Medulla oblongata (tissue), 1 donor: ENCODE measurements at regions not wholly inside any gene's neighbourhood (a gene's known extent, or its start where the extent isn't known, plus 50 kb on each side); places are given as distances from the start of the nearest gene placed in this dataset.
A peak's percentile ranks its signal among the peaks of the same experiment; 100 is the strongest.

ENCODE experiments used
- DNase-seq: peaks from one replicate; pipeline ENCODE4 v3.0.0-alpha.2; 2015; ENCODE audit errors: extremely low spot score

DNA sequence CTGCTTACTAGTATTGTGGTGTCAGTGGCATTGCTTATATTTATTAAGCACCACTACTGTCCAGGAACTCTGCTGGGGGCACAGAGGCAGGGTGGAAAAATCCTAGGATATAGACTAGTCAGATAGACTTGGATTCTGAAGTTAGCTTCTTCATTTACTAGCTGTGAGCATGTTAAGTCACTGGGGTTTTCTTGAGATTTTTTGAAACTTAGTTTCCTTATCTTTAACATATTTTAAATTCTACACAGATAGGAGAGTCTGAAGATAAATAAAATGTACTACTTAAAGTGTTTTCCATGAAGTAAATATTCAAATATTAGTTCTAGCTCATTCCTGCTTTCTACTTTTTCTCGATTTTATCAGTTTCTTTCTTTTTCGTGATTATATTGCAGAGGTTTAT lies 196.9 kb upstream of the GRID2 start:
- DNase-seq, result no peak

DNA sequence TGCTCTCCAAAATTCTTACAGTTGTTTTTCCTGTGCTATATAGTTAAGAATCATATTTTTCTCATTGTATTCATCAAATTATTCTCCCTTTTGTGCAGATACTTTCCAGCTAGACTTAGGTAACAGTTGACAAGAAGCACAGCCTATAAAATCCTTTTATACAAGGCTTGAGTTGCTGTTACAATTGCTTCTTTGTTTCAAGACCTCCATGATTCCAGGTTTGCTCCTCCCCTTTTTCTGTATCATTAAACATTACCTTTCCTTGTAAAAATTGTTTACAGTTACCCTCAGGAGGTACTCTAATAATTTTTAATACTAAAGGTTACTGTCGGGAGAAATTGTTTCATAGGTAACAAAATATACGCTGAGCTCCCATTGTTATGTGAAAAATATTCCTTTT lies 192.3 kb upstream of the GRID2 start:
- DNase-seq, result no peak

DNA sequence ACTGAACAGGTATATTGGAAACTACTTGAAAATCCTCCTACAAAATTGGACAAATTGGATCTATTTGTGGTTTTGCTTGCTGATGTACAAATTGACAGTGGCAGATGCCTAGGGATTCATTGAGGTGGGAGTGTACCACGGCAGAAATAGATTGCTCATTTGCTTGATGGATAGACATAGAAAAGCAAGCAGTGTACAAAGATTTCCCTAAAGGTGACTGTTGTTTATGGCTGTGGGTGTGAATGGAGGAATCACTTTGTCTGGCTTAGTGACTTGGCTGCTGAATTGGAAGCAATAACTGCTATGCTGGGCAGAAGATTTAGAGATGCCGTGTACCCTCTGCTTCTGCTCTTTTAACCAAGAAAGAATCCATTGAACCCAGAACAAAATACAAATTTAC lies 191.0 kb upstream of the GRID2 start:
- no peak for DNase-seq

DNA sequence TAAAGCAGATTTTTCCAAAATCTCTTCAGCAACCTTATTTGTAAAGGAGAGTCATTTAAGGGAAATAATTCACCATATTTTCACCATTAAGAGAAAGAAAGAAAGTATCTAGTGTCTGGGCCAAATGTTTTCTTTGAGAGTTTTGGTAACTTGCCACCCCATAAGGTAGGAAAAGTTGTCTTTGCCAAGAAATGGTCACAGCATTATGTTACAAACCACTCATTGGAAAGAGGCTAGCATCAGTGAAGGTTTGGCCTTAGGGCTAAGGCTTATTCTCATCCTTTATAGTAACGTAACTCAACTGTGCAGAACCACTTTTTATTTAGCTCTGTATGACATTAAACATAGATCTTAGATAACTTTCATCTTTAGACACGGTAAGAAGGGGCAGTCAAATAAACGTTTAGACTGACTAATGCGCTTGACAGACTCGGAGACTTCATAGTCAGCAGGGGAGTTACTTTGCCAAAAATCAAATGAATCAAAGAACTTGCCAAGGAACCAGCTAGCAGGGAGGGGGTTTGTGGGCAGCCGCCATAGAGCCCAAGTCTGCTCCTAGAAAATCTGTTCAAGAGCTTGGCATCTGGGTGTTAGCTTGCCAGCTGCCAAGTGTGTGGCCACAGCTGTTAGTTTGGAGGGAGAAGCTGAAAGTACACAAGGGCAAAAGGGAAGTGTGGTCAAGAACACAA lies 182.8 kb upstream of the GRID2 start:
- peak; percentile 9 for DNase-seq

DNA sequence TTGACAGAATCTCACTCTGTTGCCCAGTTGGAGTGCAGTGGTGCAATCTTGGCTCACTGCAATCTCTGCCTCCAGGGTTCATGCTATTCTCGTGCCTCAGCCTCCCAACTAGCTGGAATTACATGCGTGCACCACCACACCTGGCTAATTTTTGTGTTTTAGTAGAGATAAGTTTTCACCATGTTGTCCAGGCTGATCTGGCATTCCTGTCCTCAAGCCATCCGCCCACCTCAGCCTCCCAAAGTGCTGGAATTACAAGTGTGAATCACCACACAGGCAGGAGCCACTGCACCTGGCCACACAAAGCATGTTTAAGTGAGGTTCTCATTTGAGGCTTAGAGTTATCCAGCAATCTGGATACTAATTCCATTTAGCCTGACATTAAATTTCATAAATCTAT lies 180.9 kb upstream of the GRID2 start:
- no peak for DNase-seq

DNA sequence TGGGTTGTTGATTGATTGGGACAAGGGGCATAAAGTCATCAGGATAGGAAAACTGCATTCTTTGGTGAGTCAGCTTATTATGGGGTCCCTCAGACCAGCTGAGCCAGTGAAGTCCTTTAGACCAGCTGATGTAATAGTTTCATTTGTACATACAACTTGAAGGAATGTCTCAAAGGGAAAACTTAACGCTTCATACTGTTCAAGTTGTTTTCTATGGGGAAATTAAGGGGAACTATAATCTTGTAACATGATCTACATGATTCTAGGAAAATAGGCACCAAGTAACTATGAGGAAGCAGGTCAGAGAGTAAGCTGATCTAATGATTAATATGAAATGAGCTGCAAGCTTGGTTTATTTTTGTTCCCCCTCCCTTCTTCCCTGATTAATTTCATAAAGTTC lies 175.1 kb upstream of the GRID2 start:
- DNase-seq, result no peak

DNA sequence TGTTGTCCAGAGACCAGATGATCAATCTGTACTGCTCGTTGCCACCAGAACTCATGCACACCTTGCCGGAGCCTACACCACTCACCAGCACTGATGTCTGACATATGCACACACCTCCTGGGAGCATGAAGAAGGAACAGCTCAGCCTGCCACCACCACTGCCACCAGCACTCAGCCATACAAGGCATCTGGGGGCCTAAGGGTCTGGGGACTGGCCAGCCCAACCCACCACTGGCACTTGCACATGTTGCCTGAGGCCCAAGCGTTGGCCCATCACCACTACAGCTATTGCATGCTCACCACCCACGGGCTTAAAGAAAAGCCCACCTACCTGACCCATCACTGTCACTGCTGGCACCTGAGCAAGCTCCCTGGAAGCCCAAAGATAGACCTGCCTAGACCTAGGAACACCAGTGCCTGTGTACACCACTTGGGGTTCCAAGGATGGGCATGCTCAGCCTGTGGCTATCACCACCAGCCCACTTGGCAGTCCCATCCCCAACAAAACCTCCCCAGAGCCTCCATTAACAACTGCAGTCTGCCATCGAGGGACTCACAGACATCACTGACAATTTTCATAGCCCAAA lies 174.3 kb upstream of the GRID2 start:
- no peak for DNase-seq

DNA sequence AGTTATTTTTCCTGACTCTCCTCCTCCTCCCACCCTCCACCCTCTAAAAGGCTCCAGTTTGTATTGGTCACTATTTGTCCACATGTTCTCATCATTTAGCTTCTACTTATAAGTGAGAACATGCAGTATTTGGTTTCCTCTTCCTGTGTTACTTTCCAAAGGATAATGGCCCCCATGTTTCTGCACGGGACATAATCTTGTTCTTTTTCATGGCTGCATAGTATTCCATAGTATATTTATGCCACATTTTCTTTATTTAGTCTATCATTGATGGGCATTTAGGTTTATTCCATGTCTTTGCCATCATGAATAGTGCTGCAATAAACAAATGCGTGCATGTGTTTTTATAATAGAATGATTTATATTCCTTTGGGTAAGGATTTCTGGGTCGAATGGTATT lies 167.3 kb upstream of the GRID2 start:
- DNase-seq, result no peak

DNA sequence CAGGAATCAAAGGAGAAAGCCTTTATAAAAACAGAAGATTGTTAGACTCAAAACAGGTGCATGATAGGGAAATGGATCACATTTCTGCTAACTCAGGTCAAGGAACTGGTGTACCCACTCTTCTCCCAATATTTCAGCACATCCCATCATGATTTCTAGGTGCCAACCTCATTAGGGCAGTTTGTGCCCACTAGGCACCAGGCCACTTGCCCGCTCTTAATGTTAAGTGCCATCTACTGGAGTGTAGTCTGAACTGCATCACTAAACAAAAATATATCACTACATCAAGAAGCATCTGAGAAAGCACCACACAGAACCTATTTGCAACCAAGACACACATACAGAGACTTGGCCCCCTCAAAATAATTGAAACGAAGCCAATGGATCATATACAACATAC lies 140.4 kb upstream of the GRID2 start:
- DNase-seq, result no peak

DNA sequence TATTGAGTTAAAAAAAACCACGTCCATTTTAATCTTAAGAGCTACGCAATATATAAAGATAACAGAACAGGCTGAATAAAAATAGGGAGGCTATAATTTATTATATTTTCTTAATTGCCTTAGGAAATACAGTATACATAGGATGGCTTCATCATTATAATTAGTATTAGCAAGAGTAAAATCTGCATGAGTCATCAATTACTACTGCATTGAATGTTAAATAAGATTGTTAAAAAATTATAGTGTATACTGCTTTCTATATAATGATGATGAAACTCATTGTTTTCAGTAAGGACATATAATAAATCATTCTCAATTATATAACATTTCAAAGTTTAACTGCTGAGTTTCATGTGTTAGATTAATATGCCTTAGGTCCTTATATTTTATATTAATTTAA lies 133.4 kb upstream of the GRID2 start:
- no peak for DNase-seq

DNA sequence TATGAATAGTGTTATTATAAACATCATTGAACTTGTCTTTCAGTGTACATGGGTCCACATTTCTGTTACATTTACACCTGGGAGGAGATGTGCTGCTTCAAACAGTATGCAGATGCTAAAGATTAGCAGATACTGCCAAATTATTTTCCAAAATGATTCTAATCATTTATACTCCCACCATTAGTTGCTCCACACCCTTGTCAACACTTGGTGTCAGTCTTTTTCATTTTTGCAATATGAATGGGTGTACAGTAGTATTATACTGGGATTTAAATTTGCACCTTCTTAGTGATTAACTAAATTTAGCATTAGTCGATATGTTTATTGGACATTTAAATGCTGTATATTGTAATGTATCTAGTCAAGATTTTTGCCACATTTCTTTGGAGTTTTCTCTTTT lies 131.6 kb upstream of the GRID2 start:
- no peak for DNase-seq

DNA sequence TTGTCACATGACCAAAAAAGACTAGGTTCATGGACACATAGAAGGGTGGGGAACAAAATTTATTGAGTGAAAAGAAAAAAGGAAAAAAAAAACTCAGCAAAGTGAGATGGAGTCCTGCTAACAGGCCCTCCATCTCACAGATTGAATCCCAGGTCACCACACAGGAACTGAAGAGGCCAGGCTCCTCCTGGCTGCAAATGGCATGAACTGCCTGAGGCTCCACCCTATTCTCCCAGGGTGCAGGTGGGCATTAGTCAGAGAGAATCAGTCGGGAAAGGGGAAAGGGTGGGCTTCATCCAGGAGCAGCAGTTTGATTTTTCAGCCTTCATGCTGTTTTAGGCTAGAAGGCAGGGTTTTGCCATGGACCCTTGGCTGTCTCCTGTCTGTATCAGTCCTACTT lies 128.5 kb upstream of the GRID2 start:
- no peak for DNase-seq

DNA sequence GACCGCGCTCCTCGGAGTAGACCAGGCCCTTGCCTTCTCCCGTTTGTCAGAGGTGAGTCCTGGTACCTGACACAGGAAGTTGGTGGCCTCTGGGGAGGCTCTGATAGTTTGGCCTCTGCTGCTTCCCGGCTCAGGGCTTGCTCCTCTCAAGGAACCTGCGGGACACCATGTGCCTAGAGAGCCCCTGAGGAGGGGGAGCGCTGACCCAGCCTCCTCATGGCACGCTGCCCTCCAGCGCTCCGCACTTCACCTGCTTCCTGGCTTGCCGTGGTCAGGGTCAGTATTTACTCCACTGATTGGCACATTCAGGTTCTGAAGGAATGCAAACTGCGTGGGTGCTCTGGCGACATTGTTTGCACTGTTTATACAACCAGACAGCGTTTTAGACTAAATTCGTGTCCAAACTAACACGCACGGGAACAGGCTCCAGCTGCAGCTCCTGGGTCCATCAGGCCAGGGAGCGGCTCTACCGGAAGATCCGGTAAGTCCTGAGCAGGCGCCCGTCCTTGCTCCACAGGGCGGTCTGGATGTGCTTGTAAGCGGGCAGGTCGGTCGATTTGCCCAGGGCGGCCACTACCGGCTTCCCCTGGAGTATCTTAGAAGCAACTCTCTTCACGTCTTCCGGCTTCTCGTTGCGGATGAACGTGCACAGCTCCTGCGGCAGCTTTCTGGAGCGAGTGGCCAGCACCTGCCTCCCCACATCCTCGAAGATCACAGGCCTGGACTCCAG lies 121.6 kb upstream of the GRID2 start:
- no peak for DNase-seq

DNA sequence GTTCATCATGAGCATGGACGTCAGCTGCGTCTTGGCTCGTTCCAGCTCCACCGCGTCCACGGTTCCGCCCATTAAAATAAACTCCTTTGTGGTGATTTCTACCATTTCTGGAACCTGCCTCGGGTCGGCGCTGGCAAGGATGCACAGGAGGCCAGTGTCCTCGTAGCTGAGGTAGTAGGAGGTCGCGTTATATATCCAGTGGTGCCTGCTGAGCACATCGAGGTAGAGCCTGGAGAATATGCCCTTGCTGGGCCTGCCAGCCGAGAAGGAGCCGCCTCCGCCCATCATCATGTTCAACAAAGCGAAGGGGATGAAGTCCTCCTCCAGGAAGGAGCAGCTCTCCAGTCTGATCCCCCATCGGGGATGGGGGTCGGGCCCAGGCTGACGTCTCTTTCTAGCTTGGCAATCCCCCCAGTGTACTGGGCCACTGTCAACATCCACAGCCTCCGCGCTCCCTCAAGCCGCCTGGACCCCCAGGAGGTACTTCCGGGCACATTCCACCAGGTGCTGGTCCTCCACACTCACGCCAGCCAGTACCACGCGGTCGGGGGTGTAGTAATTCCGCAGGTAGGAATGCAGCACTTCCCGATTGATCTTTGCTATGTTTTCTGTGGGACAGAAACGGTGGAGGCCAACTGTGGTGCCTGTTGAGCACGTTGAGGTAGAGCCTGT lies 120.9 kb upstream of the GRID2 start:
- no peak for DNase-seq

DNA sequence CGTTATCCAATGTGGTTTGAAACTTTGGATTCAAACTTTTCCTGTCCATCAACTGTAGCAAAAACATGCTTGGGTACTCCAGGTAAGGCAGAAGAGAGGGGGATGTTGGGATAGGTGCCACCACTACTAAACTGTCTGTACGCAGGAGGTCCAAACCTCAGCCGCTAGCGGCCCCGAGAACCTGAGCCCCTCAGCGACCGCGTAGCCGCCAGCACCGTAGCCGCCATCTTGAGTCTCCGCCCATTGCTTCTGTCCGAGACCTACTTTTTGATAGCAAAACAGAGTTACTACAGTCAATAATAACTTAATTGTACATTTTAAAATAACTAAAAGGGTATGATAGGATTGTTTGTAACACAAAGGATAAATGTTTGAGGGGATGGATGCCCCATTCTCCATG lies 119.9 kb upstream of the GRID2 start:
- no peak for DNase-seq

DNA sequence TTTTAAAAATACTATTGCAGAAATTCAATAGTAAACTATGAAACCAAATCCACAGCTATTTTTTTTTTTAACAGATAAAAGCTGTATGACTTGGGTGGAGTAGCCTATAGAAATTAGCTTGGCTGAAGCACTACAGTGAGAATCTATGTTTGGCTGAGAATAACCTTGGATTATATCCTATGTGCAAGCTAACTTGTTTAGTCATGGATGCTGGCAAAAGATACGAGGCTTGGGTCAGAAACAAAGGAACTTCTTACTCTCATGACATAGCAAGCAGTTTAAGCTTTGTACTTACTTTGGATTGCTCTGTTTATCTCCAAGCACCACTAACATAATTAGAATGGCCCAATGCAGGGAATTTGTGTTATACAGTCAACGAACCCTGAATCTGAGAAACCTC lies 119.2 kb upstream of the GRID2 start:
- no peak for DNase-seq

DNA sequence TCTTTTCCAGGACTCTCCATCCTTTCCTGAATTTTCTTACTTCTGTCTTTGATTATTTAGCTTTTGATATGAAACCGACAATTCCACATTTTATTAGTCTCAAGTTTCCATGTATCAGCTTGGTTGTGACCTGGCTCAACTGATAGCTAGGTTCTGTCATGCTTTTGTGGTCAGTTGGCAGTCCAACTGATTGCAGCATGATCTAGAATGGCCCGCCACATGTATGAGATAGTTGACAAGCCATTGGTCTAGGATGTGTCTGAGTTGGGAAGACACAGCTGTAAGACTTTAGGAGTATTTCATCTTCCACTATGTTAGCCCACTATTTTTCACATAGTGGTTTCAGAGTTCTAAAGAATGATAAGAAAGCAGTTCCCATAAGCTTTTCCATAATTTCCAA lies 117.5 kb upstream of the GRID2 start:
- no peak for DNase-seq

DNA sequence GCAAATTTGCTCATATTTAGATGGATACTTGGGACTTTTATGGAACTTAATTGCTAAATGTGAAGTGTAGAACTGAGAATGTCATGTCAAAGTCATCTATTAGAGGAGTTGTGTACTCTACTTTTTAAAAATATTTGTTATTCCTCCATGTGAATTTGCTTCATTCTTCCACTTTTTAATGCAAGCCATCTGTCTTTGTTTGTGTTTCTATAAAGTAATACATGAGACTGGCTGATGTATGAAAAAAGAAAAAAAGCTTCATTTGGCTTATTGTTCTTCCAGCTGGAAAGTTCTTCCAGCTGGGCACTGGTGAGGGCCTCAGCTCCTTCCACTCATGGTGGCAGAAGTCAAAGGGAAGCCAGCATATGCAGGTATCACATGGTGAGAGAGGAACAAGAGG lies 114.6 kb upstream of the GRID2 start:
- DNase-seq, result no peak

DNA sequence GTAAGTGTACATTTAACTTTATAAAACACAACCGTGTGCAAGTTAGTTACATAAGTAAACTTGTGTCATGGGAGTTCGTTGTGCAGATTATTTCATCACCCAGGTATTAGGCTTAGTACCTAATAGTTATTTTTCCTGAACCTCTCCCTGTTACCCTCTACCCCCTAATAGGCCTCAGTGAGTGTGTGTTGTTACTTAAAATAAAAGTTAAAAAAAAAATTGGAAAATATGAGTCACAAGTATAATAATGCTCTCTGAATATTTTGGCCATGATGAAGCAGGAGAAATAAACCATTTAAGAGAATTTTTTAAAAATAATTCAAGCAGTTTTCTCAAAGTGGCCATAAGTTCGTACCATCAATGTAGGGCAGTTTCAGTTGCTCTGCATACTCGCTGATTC lies 105.1 kb upstream of the GRID2 start:
- no peak for DNase-seq

DNA sequence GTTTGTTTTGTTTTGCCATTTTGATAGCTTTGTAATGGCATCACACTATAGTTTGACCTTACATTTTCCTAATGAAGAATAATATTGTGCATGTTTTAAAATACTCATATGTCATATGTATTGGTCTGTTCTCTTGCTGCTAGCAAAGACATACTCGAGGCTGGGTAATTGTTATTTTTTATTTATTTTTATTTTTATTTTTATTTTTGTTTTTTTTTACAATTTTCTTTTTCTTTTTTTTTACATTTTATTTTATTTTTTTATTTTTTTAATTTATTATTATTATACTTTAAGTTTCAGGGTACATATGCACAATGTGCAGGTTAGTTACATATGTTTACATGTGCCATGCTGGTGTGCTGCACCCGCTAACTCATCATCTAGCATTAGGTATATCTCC lies 104.6 kb upstream of the GRID2 start:
- no peak for DNase-seq

DNA sequence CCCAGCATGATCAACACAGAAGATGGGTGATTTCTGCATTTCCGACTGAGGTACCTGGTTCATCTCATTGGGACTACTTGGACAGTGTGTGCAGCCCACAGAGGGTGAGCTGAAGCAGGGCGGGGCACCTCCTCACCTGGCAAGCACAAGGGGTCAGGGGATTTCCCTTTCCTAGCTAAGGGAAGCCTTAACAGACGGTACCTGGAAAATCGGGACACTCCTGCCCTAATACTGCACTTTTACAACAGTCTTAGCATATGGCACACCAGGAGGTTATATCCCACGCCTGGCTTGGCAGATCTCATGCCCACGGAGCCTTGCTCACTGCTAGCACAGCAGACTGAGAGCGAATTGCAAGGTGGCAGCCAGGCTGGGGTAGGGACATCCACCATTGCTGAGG lies 92.9 kb upstream of the GRID2 start:
- no peak for DNase-seq

DNA sequence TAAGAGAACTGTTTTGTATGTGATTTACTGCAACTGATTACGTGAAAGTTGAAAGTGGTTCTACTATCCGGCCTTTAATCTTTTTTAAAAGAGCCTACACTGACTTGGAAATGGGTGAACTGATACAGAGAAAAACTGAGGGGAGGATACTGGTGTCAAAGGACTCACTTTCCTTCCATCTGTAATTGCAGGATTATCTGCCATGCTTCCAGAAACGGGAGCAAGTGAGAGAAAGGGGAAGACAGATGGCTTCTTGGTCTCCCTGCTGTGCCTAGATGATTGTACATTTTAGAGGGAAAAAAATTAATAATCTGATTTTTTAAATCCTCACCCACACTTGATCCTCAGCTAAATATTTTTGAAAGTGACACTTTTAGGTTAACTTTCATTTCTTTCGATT lies 88.3 kb upstream of the GRID2 start:
- DNase-seq, result no peak

DNA sequence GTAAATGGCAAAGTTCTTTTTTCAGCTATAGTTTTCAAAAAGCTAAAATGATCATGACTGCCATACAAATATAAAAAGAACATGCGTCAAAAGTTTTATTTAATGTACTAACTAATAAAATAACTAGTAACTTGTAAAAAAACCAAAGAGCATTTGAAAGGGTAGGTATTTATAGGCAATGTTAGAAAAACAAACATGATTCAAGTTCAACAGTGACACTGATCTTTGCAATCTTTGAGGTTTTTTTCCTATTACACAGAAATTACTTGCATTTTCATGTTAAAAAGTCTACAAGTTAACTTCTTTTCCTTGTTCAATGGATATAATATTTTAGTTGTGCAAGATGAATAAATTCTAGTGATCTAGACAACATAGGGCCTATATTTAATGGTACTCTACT lies 72.3 kb upstream of the GRID2 start:
- DNase-seq, result no peak
